Muscle of leg (tissue), 3 donors: ENCODE measurements at regions not wholly inside any gene's neighbourhood (a gene's known extent, or its start where the extent isn't known, plus 50 kb on each side); places are given as distances from the start of the nearest gene placed in this dataset.
A peak's percentile ranks its signal among the peaks of the same experiment; 100 is the strongest.
"Not testable (repeated sequence)": the region's sequence is repeated elsewhere in the genome, so short reads cannot be mapped to it uniquely, and the experiment has no call there.

ENCODE experiments used
- DNase-seq: peaks from one replicate; pipeline ENCODE4 v3.0.0; 2013
- H3K27ac ChIP-seq: one replicate; pipeline ENCODE4 v1.5.1; 2013; ENCODE audit warnings: mild to moderate bottlenecking, low read length, control low read depth
- H3K27me3 ChIP-seq: one replicate; pipeline ENCODE4 v1.6.1; 2013; ENCODE audit warnings: low read length; ENCODE audit not compliant: control insufficient read depth, insufficient read depth
- H3K36me3 ChIP-seq: one replicate; pipeline ENCODE4 v1.6.1; 2013; ENCODE audit warnings: low read length; ENCODE audit not compliant: control insufficient read depth, insufficient read depth
- H3K4me1 ChIP-seq: one replicate; pipeline ENCODE4 v1.6.1; 2013; ENCODE audit warnings: low read length; ENCODE audit not compliant: control insufficient read depth, insufficient read depth
- H3K4me3 ChIP-seq: one replicate; pipeline ENCODE4 v1.5.1; 2013; ENCODE audit warnings: low read length, control low read depth
- H3K9me3 ChIP-seq: replicated peaks from 2 replicates; pipeline ENCODE4 v1.6.1; 2013; ENCODE audit warnings: low read depth, low read length; ENCODE audit not compliant: control insufficient read depth
- WGBS: methylation state at CpG from one replicate; pipeline ENCODE4 v1.1.5; 2013; ENCODE audit warnings: missing lambda C conversion rate; ENCODE audit not compliant: insufficient coverage; 5-methylcytosine and 5-hydroxymethylcytosine counted together

DNA sequence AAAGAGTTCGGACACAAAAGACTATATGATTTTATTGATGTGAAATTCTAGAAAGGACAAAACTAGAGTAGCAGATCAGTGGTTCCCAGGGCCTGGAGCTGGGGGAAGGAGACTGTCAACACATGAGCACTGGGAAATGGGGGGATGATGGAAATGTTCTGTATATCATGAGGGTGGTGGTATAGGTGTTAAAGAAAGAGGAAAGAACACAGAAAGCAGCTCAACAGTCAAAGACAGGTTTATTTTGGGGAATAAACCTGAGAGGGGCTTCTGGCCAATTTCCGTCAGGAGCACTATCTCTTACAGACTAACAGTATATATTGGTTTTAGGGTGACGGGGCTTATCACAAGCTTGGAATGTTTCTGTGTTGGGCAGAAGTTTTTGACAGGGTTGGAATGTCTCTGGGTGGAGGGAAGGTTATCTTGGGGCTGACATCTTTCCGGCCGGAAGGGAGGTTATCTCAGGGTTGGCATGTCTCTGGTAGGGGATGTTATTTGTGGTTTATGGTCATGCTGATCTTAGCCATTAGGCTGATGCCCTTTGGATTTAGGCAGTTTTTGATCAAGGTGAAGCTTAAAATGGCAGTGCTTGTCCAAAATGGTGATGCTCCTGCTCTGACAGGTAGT, 254.6 kb upstream of the NRP1 start:
- 92% methylated on average over 2 of the region's 5 CpGs for WGBS
- H3K27me3 ChIP-seq = no peaks in the 10 kb centered on the region
- H3K9me3 ChIP-seq = no peaks in the 10 kb centered on the region
- no peak for DNase-seq
- H3K36me3 ChIP-seq = no peaks in the 10 kb centered on the region
- no peak overlapping the region for H3K27ac ChIP-seq
- no peaks in the 10 kb centered on the region for H3K4me1 ChIP-seq
- H3K4me3 ChIP-seq = no peak overlapping the region

DNA sequence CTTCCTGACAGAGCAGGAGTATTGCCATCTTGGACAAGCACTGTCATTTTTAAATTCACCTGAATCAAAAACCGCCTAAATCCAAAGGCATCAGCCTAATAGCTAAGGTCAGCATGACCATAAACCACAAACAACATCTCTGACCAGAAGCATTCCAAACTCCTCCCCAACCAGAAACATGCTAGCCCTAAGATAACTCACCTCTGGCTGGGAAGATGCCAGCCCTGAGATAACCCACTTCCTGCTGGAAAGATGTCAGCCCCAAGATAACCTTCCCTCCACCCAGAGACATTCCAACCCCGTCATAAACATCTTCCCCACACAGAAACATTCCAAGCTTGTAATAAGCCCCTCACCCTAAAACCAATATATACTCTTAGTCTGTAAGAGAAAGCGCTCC, 250.1 kb upstream of the NRP1 start:
- not testable (repeated sequence) for H3K36me3 ChIP-seq, H3K9me3 ChIP-seq, H3K27me3 ChIP-seq, H3K4me1 ChIP-seq, H3K4me3 ChIP-seq, DNase-seq, H3K27ac ChIP-seq
- WGBS = 81% methylated on average over 2 of the region's 3 CpGs

GRCh38 chr10:33579996-33580395, 245.5 kb upstream of the NRP1 start:
- DNase-seq = no peak
- no peak overlapping the region for H3K27ac ChIP-seq
- H3K27me3 ChIP-seq = no peaks in the 10 kb centered on the region
- no peaks in the 10 kb centered on the region for H3K4me1 ChIP-seq
- H3K36me3 ChIP-seq = no peaks in the 10 kb centered on the region
- no peak overlapping the region for H3K4me3 ChIP-seq
- WGBS = no CpG with 5 or more reads among the region's 3 CpGs
- H3K9me3 ChIP-seq = no peaks in the 10 kb centered on the region

GRCh38 chr10:33573606-33574005, 239.1 kb upstream of the NRP1 start:
- WGBS = no CpG with 5 or more reads among the region's 2 CpGs
- Histone ChIP-seq H3K27me3 (no peaks in the 10 kb centered on the region), H3K36me3 (no peaks in the 10 kb centered on the region), H3K4me3 (no peak overlapping the region), H3K27ac (no peak overlapping the region), H3K4me1 (no peaks in the 10 kb centered on the region), H3K9me3 (no peaks in the 10 kb centered on the region)
- DNase-seq = no peak

DNA sequence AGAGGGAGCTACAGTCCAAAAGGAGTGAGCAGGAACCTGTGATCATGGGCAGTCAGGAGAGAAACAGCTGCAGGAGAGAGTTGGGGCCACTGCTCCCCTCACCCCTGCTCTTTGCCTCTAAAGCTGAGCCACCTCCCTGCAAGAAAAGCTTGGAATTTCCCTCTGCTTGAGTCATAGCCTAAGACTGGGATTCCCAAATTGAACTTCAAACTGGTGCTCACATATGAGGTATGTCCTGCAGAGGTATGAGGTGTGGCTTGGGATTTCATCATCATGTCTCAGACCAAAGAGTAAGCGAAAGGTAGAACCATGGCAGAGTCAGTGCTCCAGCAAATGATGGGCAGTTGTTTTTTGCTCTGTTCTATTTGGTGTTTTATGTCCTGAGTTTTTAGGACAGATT, 237.1 kb upstream of the NRP1 start:
- H3K27ac ChIP-seq = no peak overlapping the region
- DNase-seq = no peak
- no peaks in the 10 kb centered on the region for H3K36me3 ChIP-seq
- WGBS = no CpG with 5 or more reads among the region's 1 CpG
- H3K4me3 ChIP-seq = no peak overlapping the region
- no peaks in the 10 kb centered on the region for H3K9me3 ChIP-seq
- H3K4me1 ChIP-seq = no peaks in the 10 kb centered on the region
- no peaks in the 10 kb centered on the region for H3K27me3 ChIP-seq

- DNase-seq = peak; percentile 70
- no peaks in the 10 kb centered on the region for H3K9me3 ChIP-seq
- H3K36me3 ChIP-seq = no peaks in the 10 kb centered on the region
- no peak overlapping the region for H3K4me3 ChIP-seq
- no peak overlapping the region for H3K27ac ChIP-seq
- no CpG with 5 or more reads among the region's 3 CpGs for WGBS
- H3K27me3 ChIP-seq = no peaks in the 10 kb centered on the region
- no peaks in the 10 kb centered on the region for H3K4me1 ChIP-seq
Measured at GRCh38 chr10:33570495-33570894, 236.0 kb upstream of the NRP1 start.

DNA sequence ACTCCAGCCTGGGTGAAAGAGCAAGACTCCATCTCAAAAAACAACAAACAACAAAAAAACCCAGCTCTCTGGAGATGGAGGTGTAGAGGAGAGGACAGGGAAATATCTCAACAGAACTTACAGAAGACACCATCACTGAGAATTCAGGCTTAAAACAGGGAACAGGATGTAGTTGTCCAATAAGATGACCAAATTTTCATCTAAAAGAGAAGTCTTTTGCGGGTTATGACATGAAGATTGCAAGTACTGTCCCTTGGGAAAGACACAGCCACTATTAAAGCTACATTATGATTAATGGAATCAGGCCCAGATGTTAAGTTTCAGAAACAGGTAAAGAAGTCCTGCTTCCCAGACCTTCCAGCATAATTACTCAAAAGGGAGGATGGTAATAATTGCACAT, 235.2 kb upstream of the NRP1 start:
- H3K9me3 ChIP-seq = no peaks in the 10 kb centered on the region
- no peaks in the 10 kb centered on the region for H3K27me3 ChIP-seq
- no peak overlapping the region for H3K27ac ChIP-seq
- WGBS = no CpG with 5 or more reads among the region's 1 CpG
- no peak for DNase-seq
- no peak overlapping the region for H3K4me3 ChIP-seq
- H3K36me3 ChIP-seq = no peaks in the 10 kb centered on the region
- no peaks in the 10 kb centered on the region for H3K4me1 ChIP-seq

DNA sequence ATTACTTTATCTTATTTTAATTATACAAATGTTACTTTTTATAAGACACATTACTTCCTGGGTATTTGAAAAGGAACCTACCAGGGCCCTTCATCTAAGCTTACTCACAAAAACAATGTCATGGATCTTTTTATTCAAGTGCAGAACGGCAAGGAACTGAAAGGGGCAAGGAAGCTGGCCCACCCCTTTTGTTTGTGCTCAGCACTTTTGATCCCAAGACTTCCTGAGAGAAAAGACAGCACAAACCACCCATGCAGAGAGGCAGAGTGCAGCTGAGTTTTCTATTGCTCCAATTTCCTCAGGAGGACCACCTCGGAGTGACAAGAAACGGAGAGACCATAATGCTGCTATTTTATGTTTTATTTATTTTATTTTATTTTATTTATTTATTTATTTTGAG, 232.0 kb upstream of the NRP1 start:
- Histone ChIP-seq H3K36me3 (no peaks in the 10 kb centered on the region), H3K4me3 (no peak overlapping the region), H3K27ac (no peak overlapping the region), H3K9me3 (no peaks in the 10 kb centered on the region), H3K27me3 (no peaks in the 10 kb centered on the region), H3K4me1 (peaks cover 2% of the 10 kb centered on the region)
- peak; percentile 62 for DNase-seq
- 60% methylated on average over 1 of the region's 3 CpGs for WGBS

DNA sequence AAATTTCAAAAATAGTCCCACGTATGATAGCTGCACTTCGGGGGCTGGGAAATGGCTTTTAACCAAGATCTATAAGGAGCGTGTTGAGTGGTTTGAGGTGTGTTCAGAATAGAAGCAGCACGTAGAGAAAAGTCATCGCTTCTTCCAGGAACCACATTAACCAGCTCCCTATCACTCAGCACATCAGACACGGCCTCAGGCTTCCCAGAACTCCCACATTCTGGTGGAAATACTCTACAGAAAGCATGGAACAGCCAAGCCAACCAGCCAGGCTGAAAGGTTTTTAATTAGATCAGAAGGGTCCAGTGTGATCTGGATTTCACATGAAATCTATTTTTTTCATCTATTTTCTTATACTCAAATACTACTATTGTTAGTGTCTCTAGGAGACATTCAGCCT, 231.5 kb upstream of the NRP1 start:
- WGBS = 100% methylated on average over 1 of the region's 6 CpGs
- Histone ChIP-seq H3K27me3 (no peaks in the 10 kb centered on the region), H3K4me3 (no peak overlapping the region)

GRCh38 chr10:33565231-33565630, 230.8 kb upstream of the NRP1 start:
- Histone ChIP-seq H3K4me1 (peaks cover 2% of the 10 kb centered on the region), H3K27ac (no peak overlapping the region), H3K27me3 (no peaks in the 10 kb centered on the region), H3K36me3 (no peaks in the 10 kb centered on the region), H3K9me3 (no peaks in the 10 kb centered on the region), H3K4me3 (no peak overlapping the region)
- no peak for DNase-seq

More for the DNA sequence above, 231.5 kb upstream of the NRP1 start:
- no peak overlapping the region for H3K27ac ChIP-seq
- no peaks in the 10 kb centered on the region for H3K36me3 ChIP-seq
- peaks cover 2% of the 10 kb centered on the region for H3K4me1 ChIP-seq
- DNase-seq = no peak
- H3K9me3 ChIP-seq = no peaks in the 10 kb centered on the region

- H3K36me3 ChIP-seq = no peaks in the 10 kb centered on the region
- peaks cover 12% of the 10 kb centered on the region for H3K4me1 ChIP-seq
- WGBS = 47% methylated on average over 3 of the region's 4 CpGs
- no peak overlapping the region for H3K4me3 ChIP-seq
- no peaks in the 10 kb centered on the region for H3K27me3 ChIP-seq
- no peaks in the 10 kb centered on the region for H3K9me3 ChIP-seq
- no peak overlapping the region for H3K27ac ChIP-seq
- DNase-seq = peak; percentile 74
Measured at GRCh38 chr10:33559105-33559504, 224.6 kb upstream of the NRP1 start.
